ENCODE measurements at regions not wholly inside any gene's neighbourhood (a gene's known extent, or its start where the extent isn't known, plus 50 kb on each side); places are given as distances from the start of the nearest gene placed in this dataset.
"Not testable (repeated sequence)": the region's sequence is repeated elsewhere in the genome, so short reads cannot be mapped to it uniquely, and the experiment has no call there.

DNA sequence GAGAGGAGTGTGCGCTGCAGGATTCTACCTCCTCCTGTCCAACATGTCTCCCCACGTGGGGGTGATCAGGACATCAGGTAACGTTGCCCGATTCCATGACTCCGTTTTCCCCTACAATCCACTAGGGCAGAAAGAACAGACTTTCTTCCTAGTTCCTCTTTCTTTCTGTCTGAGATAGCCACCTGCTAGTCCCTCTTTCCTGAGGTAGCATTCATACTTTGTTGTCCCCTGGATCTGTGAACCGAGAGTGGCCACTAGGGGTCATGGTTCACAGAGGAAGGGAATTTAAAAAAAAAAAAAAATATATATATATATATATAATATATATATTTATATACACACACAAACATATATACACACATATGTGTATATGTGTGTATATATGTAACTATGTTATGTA, 210.0 kb upstream of the ZNF521 start:
- peak; percentile 37 for DNase-seq (ENCODE audit: low read depth)

DNA sequence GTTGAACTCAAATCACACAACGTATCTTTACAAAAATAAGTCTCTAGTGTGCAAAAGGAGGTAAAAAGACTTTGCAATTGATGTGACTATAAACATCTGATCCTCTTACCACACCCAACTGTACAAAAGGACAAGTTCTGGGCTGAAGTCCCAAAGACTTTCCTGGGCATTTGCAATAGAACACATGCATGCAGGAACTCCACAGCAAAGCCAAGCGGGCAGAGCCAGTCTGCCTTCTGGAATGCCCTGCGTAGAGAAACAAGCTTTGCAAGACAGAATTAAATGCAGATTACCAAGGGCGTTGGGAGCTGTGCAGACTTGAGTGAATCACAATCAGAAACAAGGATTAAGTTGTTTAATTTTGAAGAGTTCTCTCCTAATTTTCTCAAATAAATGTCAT, 208.4 kb upstream of the ZNF521 start:
- no peak for DNase-seq (ENCODE audit: low read depth)

DNA sequence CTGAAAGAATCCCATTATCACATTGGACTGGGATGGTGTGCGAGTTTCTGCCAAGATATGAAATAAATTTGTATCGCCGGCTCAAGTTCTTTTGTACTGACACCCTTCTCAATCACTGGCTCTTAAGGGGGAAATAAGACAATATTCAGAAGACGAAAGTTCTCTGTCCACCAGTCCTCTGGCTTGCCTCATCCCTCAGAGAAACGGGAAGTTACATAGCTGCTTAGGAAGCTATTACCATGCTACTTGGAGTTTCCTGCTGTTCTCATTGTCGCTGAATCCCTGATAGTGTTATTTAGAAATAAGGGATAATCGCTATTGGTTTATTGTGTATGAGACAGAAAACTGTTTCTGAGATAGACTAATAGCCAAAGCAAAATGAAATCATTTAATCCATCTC, 205.0 kb upstream of the ZNF521 start:
- no peak for DNase-seq (ENCODE audit: low read depth)

DNA sequence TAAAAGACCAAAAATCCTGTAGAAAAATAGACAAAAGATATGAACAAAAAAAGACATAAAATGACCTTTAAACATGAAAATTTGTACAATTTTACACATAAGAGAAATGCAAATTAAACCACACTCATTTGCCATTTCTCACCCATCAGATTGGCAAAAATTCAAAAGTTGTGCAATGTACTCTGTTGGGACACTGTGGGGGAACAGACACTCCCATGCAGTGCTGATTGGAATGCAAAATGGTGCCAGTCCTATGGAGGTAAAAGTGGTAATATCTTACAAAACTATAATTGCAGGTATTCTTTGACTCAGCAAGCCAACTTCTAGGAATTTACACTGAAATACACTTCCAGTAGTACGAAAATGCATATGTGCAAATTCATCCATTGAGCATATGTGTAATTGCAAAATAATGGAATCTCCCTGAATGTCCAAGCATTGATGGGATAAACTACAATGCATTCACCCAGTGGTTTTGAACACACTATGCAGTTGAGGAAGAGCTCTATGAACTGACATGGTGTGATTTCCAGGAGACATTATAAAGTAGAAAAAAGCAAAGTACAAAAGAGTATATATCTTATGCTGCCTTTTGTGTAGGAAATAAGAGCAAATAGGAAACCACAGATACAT, 201.8 kb upstream of the ZNF521 start:
- DNase-seq (ENCODE audit: low read depth): no peak

DNA sequence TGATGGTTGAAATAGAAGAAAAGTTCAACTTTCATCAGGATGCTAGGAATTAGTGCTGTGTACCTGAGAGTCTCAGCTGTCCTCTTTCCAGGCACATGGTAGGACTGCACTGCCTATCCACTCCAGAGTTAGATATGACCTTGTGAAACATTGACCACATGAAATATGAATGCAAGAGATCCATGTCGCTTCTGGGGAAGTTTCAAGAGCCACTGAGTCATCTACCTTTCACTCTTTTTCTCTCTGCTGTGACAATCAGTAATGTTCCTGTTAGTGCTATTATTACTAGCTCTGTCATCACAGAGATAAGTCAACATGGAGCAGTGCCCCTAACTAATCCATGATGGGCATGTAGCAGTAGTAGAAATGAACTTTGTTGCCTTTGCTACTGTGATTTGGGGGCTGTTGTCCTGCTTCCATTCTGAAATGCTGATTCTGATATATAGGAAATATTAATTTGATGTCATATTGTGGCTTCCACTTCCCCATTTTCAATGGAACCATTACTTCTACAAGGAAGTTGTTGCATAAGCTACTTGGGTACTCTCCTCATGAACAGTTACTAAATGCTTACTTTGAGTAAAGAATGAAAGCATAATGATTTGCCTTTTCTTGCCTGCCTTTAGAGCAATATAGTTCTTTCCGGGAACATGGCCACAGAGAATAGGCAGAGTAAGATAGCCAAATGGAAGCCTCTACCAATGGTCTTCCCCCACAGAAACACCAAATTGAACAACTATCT, 192.8 kb upstream of the ZNF521 start:
- no peak for DNase-seq (ENCODE audit: low read depth)

DNA sequence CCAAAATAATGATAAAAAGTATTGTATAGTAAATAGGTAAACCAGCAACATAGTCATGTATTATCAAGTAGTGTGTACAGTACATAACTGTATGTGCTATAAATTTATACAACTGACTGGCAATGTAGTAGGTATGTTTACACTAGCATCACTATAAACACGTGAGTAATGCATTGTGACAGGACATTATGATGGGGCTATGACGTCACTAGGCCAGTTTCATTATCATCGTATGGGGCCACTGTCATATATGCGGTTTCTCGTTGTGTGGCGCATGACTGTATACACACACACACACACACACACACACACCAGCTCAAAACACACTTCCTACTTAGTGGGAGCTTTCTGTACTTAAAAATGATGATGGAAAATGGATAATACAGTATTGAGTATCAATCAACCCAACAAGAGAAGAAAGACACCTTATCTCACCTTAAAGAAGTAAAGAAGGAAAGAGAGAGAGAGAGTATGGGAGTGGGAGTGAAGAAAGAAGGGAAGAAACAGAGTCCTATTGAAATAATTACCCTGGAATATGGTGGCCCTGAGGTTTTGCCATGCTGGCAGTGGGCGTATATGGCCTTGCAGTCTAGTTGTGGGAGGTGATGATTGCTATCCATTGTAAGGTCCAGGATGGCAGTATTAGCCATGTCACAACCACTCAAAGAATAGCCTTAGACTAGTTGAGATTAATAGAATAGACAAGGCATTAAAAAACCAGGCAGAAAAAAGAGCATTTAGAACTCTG, 186.4 kb upstream of the ZNF521 start:
- no peak for DNase-seq (ENCODE audit: low read depth)

DNA sequence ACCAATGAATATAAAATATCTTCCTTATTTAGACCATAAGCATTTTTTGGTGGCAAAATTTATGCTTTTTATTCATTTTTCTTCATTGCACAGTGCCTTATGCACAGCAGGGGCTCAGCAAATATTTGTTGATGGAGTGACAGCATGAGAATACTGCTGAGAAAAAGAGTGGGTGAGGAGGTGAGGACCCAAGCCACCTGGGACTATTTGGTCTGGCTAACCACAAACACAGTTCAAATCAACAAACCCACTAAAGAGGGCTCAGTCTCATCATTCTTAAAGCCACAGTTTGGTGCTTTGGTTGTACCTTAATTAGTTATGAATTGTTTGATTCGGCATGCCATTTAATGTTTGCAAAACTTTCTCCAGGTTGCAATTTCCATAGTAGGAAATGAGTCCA, 183.5 kb upstream of the ZNF521 start:
- no peak for DNase-seq (ENCODE audit: low read depth)

DNA sequence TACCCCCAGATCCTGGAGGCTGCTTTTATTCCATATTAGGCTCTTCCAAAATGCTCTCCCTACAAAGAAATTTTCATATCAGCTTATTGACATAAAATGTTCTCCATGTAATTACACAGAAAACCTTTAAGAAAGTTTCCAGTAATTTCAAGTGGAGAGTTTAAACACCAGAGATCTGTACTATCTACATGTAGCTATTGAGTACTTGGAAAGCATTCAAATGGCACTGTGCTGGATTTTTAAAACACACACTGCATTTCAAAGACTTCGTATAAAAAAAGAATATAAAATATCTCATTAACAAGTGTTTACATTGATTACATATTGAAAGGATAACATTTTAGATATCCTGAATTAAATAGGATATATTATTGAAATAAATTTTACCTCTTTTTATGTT, 182.4 kb upstream of the ZNF521 start:
- DNase-seq (ENCODE audit: low read depth): no peak

DNA sequence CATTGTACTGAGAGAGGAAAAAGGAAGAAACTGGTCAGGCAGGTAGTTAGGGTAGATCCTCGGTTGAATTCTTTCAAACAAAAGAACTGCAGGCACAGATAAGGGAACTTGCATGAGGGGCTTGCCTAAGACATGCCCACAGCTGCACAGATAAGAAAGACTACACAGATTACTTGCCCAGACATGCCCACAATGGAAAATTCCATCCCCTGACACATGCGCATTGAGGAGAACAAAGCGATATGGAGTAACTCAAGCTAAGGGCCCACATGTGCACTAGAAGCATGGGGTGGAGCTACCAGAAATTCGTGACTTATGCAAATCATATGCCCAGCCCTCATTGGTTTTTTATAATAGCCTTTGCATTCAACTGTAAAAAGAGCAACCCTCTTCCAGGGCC, 181.3 kb upstream of the ZNF521 start:
- no peak for DNase-seq (ENCODE audit: low read depth)

DNA sequence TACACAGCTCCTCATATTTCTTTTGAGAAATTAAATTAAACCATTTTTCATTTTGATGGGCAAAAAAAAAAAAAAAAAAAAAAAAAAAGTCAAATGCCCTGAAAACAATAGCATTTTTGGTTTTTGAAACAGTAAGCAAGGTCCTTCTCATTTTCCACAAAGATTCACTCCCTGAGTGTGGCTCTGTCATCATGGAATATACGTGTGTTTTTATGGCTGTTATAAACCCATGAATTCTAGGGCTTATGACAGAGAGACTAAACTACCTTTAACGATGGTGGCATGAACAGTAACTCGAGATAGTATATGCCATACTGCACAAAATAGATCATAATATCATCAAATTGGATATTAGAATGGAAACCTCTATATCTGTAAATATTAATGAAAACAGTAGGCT, 179.2 kb upstream of the ZNF521 start:
- DNase-seq (ENCODE audit: low read depth): no peak

DNA sequence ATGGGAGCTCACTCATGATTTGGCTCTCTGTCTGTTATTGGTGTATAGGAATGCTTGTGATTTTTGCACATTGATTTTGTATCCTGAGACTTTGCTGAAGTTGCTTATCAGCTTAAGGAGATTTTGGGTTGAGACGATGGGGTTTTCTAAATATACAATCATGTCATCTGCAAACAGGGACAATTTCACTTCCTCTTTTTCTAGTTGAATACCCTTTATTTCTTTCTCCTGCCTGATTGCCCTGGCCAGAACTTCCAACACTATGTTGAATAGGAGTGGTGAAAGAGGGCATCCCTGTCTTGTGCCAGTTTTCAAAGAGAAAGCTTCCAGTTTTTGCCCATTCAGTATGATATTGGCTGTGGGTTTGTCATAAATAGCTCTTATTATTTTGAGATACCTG, 173.8 kb upstream of the ZNF521 start:
- not testable (repeated sequence) for DNase-seq (ENCODE audit: low read depth)

DNA sequence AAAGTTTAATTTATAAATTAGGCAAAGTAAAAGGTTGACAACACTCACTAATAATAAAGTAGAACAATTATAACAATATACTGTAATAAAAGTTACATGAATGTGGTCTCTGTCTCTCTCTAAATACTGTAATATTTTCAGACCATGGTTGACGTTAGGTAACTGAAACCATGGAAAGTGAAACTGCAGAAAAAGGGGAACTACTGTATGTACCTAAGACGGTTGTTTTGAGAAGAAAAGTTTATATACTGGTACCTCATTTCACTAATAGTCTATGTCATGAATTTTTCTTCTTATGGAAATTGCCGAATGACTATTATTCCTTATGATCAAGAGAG, 166.7 kb upstream of the ZNF521 start:
- no peak for DNase-seq (ENCODE audit: low read depth)

DNA sequence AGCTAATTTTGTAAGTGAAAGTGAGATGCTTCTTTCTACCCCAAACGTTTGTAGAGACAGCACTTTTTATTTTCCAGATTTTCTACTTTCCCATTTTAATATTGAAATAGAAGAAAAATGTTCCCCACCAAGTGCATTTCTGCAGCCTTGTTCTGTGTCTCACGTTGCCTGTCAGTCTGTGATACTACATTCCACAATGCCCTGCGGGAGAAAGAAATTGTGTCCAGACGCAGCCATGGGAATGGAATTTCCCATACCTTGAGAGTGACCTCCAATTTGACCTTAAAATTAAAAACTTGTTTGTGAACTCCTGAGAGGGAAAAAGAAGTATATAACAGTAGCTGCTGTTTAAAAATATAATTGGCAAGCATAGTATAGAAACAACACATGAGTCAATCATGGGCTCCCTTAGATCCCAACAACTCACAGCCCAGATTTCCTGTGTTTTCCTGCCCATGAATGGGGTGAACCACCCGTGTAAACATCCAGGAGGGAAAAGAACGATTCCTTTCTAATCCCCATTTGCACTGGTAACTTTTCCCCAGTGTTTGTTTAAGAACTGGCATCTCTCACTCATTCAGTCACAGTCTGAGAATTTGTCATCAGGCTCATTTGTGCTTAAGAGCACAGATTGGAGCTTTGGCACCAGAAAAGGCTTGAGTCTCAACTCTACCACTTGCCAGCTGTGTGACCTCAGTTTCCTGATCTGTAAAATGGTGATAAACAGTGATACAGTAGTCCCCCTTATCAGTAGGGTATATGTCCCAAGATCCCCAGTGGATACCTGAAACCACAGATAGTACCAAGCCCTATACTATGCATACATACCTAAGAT, 166.1 kb upstream of the ZNF521 start:
- no peak for DNase-seq (ENCODE audit: low read depth)

DNA sequence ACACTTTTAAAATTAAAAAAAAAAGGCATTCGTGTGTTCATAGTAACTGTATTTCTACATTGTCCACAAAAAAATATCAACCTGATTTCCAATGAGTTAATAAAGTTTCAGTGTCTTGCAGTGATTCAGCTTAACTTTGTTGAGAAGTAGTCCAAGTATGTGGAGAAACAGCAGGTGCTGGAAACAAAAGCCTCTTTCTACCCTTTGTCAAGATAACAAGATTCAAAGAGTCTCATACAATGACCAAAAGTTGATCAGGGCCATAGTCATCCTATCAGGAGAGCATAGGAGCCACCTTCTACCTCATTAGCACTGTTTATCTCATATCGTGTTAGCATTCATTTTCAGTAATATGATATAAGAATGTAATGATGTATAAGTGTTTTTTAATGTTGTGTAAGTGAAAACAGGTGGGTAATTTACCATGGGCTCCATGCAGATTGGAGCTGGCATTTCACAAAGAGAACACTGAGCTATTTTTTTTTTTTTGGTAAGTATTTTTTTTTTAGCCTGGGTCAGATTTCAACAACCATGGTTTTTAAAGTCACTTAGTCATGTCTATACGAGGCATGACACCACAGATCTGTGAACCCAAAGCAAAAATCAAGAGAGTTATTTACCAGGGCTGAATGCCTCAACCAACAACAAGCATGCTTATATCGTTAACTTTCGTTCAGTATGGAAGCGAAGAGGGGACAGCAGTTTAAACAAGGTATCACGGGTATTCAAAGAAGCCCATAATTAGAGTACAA, 165.0 kb upstream of the ZNF521 start:
- no peak for DNase-seq (ENCODE audit: low read depth)

DNA sequence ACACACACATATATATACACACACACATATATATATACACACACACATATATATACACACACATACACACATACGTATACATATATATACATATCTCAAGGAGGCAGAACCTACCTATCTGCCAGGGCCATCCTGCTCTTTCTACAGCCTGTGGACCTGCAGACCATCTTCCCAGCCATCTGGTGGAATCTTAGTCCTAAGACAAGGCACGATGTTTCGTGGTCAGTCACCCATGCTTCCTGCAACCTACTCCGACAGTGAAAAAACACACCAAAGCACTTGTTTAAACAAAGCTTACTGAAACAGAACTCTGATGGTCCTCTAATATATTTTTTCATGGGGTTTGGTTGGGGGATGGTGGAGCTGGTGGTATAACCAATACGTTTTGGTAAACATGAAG, 164.2 kb upstream of the ZNF521 start:
- no peak for DNase-seq (ENCODE audit: low read depth)

DNA sequence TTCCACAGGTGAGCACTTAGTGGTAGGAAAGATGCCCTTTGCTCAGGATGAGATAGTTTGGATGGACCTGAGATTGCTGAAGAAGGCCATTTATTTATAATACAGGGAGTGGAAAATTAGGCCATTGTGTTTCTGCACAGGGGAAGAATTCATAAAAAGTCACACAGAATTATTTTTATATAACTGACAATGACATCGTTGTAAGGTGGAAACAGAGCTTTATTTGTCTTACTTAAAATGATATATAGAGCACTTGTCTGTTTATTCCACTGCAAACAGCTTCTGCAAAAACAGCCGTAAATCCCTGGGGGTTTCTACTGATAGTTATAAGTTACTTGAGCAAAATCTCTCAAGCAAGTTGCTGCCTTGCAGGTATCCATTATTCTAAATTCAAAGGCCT, 158.1 kb upstream of the ZNF521 start:
- no peak for DNase-seq (ENCODE audit: low read depth)

DNA sequence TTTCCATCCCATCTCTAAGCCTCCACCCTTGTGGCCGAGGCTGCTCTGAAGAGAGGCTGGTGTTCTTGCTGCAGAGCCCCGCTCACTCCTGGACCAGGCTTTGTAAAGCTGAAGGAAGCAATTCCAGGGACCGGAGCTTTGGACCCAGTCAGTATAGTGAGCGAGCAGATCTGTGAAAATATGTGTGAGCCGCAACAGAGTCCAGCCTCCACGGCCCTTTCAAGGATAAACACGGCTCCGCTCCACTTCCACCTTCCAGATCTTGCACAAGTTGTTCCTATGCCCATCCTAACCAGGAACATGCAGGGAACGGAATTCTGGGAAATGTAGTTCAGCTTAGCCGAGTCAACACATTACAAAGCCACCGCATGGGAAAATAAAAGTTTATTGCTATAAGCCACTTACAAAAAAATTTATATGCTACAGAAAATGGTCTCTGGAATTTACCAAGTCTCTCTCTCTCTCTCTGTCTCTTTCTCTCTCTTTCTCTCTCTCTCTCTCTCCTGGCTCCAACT, 151.7 kb upstream of the ZNF521 start:
- peak; percentile 75 for DNase-seq (ENCODE audit: low read depth)

DNA sequence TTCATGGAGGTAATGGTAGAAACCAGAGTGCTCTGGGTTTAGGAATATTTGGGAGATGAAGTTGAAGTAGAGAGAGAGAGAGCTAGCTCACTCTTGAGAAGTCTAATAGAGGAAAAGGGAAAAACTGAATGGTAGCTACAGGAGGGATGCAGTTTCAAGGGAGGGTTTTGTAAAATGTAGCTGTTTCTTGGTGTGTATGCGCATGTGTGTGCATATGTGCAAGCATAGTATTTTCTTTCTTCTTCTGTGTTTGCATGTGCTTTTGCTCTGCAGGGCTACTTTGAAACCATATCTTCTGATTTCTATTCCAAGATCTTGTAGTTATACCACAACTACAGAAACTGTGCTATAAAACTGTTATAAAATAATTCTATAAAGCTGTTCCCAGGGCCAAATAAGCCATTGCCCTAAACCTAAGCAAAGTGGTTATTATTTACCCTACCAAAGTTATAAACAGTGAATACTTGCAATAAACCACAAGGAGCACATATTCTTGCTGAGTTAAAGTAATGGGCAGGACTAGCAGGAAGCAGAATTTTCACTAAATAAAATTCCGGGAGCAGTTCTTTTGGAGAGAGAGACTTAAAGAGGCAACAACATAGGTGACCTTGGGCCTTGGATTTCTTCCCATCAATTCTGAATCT, 145.3 kb upstream of the ZNF521 start:
- no peak for DNase-seq (ENCODE audit: low read depth)

DNA sequence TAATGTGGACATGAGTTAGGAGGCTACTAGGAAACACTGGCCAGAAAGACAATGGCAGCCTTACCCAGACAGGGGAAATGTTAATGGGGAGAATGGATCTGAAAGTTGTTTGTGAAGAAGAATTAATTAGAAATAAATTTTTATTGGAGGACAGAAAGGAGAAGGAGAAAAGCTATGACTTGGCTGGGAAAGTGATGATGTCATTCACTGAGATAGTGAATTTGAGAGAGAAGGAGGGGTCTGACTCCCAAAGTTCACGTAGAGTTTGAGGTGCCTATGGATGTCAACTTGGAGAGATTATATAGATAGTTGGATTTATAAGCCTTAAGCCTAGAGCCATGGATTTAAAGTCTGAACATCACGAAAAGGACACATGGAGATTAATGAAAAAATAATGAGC, 144.6 kb upstream of the ZNF521 start:
- DNase-seq (ENCODE audit: low read depth): no peak

DNA sequence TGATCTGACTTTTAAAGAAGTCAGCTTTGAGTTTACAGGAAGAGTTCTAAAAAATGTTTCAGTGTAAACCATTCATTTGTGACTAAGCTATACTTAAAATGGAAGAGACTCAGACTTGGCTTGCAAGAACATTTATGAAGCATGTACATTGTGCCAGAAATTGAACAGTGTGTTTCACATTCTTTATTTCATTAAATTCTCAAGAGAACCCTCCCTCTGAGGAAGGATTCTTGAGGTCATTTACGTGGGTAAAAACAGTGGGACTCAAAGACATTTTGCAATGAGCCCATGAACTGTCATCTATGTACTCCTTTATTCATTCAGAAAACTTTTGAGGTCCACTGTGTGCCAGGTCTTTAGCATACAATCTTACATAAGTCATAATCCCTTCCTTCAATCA, 143.6 kb upstream of the ZNF521 start:
- peak; percentile 0 for DNase-seq (ENCODE audit: low read depth)

DNA sequence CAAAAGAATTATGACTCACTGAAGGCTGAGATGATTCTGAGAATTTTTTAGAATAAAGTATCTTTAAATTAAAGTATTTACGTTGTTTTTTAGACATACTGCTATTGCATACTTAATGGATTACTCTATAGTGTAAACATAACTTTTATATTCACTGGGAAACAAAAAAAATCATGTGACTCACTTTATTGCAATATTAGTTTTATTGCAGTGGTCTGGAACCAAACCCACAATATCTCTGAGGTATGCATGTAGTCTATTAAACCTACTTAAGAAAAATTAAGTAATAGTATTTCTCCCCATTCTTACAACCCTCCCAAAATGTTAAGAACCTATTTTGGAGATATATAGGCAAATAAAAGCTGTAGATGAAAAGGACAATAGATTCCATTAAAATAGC, 142.9 kb upstream of the ZNF521 start:
- DNase-seq (ENCODE audit: low read depth): peak; percentile 3
